Renal pelvis (tissue), 1 donor: ENCODE measurements at regions not wholly inside any gene's neighbourhood (a gene's known extent, or its start where the extent isn't known, plus 50 kb on each side); places are given as distances from the start of the nearest gene placed in this dataset.

ENCODE experiments used
- DNase-seq: peaks from one replicate; pipeline ENCODE4 v3.0.0-alpha.2; 2013

DNA sequence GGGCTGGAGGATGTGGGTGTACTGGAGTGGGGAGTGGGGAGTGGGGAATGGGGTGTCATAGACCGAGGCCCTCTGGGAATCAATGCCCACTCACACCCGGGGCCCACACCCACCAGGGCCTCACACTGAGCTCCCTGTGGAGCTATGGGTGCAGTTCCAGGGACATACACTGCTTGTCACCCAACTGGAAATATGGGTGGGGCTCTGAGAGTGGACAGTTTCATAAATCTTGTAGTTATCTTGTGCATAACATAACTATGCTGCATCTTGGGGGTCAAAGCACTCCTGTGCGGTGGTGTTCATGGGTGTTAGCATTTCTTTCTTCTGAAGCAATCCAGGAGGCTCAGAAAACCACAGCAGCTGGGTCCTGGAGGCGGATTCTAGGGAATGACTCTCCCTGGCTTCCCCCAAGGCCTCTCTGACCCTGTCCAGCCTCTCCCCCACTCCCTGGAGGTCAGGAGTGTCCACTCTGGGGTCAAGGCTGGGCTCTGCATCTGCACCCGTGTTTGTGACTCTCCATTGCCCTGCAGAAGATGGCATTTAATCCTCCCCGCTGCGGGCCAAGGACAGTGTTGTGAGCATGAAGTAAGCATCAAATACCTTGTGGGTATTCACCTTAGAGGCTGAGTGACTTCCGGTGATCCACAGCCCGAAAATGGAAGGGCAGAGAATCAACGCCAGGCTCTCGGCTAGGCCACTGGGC lies 172.5 kb downstream of the CTTN start:
- DNase-seq, result no peak

GRCh38 chr11:70572974-70573260 lies 174.6 kb downstream of the CTTN start:
- DNase-seq, result no peak

- DNase-seq, result no peak
Observed at GRCh38 chr11:70573701-70574151, 175.4 kb downstream of the CTTN start.

- DNase-seq, result no peak
Observed at GRCh38 chr11:70574725-70575347, 176.5 kb downstream of the CTTN start.

GRCh38 chr11:70575396-70576060 lies 177.2 kb downstream of the CTTN start:
- DNase-seq, result no peak

DNA sequence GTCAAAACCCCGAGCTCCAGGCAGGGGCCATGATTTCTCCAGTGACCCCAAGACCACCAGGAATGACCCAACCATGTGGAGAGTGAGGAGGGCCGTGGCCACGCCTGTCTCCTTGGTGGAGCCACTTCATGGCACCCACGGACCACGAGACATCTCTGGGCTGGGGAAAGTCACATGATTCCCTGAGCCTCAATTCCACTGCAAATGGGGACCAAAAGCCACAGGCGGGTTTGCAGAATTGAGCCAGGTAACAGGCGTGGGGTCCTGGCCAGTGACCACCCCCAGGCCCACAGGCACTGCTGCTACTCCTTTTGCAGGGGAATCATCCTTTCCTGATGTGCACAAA lies 178.9 kb downstream of the CTTN start:
- no peak for DNase-seq

- DNase-seq, result no peak
Observed at GRCh38 chr11:70577948-70578347, 179.6 kb downstream of the CTTN start.

DNA sequence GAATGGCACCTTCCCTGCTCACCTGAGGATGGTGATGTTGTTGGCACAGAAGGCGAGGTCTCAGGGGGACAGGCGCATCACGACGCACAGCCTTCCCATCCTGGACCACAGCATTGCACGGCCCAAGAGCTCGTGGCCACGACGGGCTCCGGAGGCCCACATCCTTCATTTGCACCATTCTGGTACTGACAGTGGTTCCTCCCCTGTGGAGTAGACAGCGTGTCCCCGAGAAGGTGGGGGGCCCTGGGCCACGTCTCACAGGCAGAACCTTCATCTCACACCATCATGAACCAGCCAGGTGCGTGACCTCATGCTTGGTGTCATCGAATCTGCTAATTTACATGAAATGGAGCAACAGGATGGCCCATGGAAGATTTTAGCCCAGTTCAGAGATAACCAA lies 180.0 kb downstream of the CTTN start:
- no peak for DNase-seq

- DNase-seq, result no peak
Observed at GRCh38 chr11:70578831-70579230, 180.5 kb downstream of the CTTN start.

DNA sequence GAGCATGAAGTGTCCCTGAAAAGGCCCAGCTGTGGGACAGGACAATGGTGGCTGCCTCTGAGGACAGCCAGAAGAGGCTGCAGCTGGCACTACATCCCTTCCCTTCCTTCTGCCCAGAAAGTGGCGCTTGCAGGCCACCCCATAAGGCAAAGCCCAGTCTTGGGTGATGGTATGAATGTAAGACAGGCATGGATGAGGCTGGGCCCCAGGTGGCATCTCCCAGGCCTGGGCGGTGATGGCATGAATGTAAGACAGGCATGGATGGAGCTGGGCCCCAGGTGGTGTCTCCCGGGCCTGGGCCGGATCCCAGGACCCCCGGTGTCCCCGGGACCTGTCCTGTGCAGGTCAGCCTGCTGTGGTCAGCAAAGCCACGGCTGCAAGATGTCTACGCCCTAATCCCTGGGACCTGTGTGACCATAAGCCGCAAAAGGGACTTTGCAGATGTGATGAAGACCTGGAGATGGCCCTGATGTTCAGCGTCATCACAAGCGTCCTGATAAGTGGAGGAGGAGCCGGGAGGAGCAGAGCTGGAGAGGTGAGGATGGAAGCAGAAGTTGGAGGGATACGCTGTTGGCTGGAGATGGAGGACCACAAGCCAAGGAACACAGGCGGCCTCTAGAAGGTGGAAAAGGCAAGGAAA lies 181.1 kb downstream of the CTTN start:
- DNase-seq, result no peak

- peak; percentile 42 for DNase-seq
Observed at GRCh38 chr11:70580036-70580805, 181.9 kb downstream of the CTTN start.

GRCh38 chr11:70581991-70582885 lies 183.9 kb downstream of the CTTN start:
- DNase-seq, result no peak

GRCh38 chr11:70582886-70583641 lies 184.7 kb downstream of the CTTN start:
- DNase-seq, result no peak

- no peak for DNase-seq
Observed at GRCh38 chr11:70583781-70584218, 185.5 kb downstream of the CTTN start.

DNA sequence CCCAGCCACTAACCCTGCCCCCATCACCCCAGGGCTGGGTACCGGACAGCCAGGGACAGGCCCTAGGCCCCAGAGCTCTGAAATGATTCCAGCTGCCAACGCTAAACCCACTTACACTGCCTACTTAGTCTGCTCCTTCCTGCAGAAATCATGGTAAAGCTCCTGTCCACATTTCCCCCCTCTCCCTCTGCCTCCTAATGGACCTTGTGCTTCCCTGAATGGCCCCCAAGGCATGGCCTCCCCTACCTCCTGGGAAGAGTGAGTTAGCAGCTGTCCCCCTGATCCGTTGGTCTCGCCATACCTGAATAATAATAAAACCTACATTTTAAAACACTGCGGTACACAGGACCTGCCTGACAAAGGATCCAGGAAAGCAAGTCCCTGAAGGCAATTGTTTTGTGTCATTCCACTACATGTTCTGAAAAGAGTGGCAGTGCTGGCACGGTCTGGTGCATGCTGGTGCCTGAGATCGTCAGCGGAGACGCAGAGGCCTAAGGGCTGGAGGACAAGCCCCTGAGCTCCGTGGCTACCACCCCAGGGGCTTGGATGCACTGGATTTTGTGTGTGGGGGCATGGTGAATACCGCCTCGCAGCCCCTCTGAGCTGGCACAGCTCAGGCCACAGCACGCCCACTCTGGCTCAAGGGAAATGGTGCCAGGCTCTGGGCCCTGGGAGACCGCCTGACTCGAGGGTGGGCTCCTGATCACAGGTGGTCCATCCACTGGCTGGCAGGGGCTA lies 186.3 kb downstream of the CTTN start:
- DNase-seq, result no peak

GRCh38 chr11:70585236-70585545 lies 186.9 kb downstream of the CTTN start:
- no peak for DNase-seq

DNA sequence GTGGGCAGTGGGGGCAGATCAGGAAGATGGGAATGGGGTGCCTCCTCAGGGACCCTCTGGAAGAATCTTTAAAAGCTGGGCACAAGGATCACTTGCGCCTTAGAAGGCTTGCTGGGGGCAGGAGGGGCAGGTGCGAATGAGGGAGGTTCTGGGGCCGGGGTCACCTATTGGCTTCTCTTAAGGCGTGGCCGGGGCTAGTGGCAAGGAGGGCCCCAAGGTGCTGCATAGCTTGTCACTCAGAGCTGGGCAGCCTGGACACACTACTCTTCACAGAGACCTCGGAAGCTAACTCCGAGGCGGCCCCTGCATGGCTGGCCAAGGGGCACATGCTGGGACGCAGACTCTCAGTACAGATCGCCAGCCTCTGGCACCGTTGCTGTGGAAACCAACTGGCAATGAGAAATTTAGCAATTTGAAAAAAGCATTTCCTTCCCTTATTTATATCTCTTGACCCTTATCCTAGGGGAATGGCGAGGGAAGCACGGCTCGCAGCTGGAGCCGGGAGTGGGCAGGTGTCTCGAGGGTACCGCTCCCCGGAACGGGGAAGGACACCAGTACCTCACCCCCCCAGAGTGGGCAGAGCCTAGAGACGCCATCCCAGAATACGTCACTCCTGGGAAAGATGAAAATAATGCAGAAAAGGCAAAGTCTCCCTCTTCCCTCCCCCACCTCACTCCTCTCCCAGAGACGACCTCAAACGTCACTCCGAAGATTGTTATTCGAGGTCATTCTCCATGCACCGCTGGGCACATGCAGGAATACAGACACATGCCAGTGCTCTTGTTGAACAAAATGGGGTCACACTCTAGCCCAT lies 188.1 kb downstream of the CTTN start:
- DNase-seq, result no peak

DNA sequence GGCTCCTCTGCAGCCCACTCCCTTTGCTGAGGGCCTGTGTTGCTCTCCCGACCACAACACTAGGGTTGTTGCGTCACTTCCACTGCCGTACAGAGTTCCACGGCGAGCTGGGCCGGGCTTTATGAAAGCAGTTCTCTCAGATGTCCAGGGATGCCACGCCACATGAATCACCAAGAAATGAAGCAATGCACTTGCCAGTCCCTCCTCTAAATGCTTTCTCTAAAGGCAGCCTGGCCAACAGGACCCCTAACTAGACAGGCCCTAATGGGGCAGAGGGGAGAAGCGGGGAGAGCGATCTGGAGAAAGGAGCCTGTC lies 188.7 kb downstream of the CTTN start:
- no peak for DNase-seq

GRCh38 chr11:70590356-70590991 lies 192.1 kb downstream of the CTTN start:
- DNase-seq, result no peak
